ENCODE measurements at regions not wholly inside any gene's neighbourhood (a gene's known extent, or its start where the extent isn't known, plus 50 kb on each side); places are given as distances from the start of the nearest gene placed in this dataset.

DNA sequence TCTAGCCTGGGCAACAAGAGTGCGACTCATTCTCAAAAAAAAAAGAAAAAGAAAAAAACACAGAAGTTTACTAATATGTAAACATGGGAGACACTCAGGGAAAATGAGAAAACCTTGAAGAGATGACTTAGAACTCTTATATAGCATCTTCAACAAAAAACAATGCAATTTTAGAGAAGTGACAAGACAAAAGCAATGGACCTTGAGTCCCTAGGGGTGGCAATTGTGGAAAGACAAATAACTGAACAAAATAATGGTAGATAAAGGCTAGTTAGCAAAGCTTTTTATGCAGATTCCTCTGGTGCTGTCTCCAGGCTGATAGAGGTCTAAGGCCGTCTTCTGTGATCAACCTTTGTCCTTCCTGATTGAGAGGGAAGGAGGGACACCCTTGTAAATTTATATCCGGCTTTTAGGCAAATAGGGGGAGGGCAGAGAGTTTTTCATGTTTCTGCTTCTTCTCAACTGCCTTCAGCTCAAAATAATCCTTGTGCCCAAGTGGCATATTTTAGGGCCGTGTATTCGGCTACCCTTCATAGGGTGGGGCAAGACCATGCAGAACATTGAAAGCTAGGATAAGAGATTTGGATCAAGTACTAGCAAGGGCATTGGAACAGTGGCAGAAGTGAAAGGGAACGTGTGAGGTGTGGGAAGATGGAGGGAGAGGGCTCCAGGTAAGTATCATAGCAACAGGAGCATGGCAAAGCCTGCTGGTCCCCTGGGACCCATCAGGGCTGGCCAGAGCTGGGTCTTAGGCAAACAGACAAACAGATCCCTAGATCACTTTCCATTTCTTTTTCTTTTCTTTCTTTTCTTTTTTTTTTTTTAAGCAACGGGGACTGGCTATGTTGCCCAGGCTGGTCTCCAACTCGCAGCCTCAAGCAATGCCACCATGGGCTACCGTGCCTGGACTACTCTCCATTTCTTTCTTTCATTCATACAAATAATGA lies 95.0 kb upstream of the CALM2 start:
- TF ChIP-seq, protein P1, sequence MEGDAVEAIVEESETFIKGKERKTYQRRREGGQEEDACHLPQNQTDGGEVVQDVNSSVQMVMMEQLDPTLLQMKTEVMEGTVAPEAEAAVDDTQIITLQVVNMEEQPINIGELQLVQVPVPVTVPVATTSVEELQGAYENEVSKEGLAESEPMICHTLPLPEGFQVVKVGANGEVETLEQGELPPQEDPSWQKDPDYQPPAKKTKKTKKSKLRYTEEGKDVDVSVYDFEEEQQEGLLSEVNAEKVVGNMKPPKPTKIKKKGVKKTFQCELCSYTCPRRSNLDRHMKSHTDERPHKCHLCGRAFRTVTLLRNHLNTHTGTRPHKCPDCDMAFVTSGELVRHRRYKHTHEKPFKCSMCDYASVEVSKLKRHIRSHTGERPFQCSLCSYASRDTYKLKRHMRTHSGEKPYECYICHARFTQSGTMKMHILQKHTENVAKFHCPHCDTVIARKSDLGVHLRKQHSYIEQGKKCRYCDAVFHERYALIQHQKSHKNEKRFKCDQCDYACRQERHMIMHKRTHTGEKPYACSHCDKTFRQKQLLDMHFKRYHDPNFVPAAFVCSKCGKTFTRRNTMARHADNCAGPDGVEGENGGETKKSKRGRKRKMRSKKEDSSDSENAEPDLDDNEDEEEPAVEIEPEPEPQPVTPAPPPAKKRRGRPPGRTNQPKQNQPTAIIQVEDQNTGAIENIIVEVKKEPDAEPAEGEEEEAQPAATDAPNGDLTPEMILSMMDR (IDR thresholded peaks at IDR 0.05; ENCODE audit: extremely low read depth in 1 of 2, insufficient read depth in 1 of 2, low read depth in 1 of 2, low read length in 2 of 2): no peak
- TF ChIP-seq, protein P2, sequence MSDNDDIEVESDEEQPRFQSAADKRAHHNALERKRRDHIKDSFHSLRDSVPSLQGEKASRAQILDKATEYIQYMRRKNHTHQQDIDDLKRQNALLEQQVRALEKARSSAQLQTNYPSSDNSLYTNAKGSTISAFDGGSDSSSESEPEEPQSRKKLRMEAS (IDR thresholded peaks at IDR 0.05; ENCODE audit: insufficient read depth, insufficient read length): no peak
- no peak for TF ChIP-seq EZH2 (IDR thresholded peaks at IDR 0.05; ENCODE audit: borderline replicate concordance, low read depth, low read length, severe bottlenecking)
- no peak for TF ChIP-seq POLR2A (IDR thresholded peaks at IDR 0.05; ENCODE audit: low read depth, low read length)
- no peak for TF ChIP-seq MYC (IDR thresholded peaks at IDR 0.05; ENCODE audit: low read depth, low read length)
- no peak for TF ChIP-seq JUN (IDR thresholded peaks at IDR 0.05; ENCODE audit: borderline replicate concordance, insufficient read depth, insufficient read length, low read depth)
- no peak for TF ChIP-seq POLR2AphosphoS5 (IDR thresholded peaks at IDR 0.05; ENCODE audit: insufficient read depth, low read depth, low read length)
- TF ChIP-seq GATA2 (IDR thresholded peaks at IDR 0.05; ENCODE audit: insufficient read depth, insufficient read length, low read depth, low read length): no peak
